ENCODE measurements at regions not wholly inside any gene's neighbourhood (a gene's known extent, or its start where the extent isn't known, plus 50 kb on each side); places are given as distances from the start of the nearest gene placed in this dataset.

- no peaks in the 10 kb centered on the region for H3K27me3 ChIP-seq
- no peak for DNase-seq
- 60 to 72% methylated on average over 1 of the region's 1 CpG for WGBS, 2 donors
- no peaks in the 10 kb centered on the region for H3K36me3 ChIP-seq
- H3K27ac ChIP-seq = no peak overlapping the region
- TF ChIP-seq POLR2A (IDR thresholded peaks at IDR 0.05) (no peak), CTCF (IDR thresholded peaks at IDR 0.05) (no peak)
- intact Hi-C loops (cut with DNase I) = no loop called here
- H3K4me3 ChIP-seq = no peak overlapping the region
- no peaks in the 10 kb centered on the region for H3K9me3 ChIP-seq
- H3K4me1 ChIP-seq = no peaks in the 10 kb centered on the region
These were observed 260.8 kb upstream of the POU2AF2 start for GRCh38 chr11:110984693-110985092.

- Histone ChIP-seq H3K4me3 (no peak overlapping the region), H3K27ac (no peak overlapping the region), H3K9me3 (no peaks in the 10 kb centered on the region), H3K4me1 (no peaks in the 10 kb centered on the region), H3K36me3 (no peaks in the 10 kb centered on the region), H3K27me3 (no peaks in the 10 kb centered on the region)
- DNase-seq = no peak
- 62 to 76% methylated on average over 2 of the region's 2 CpGs for WGBS, 2 donors
- TF ChIP-seq CTCF (IDR thresholded peaks at IDR 0.05) (no peak), POLR2A (IDR thresholded peaks at IDR 0.05) (no peak)
- intact Hi-C loops (cut with DNase I) = no loop called here
These were observed 261.4 kb upstream of the POU2AF2 start for GRCh38 chr11:110984147-110984546.

GRCh38 chr11:110982214-110982613, 263.3 kb upstream of the POU2AF2 start:
- H3K36me3 ChIP-seq = no peaks in the 10 kb centered on the region
- no peak for DNase-seq
- 86 to 89% methylated on average over 2 of the region's 2 CpGs for WGBS, 2 donors
- intact Hi-C loops (cut with DNase I) = no loop called here
- H3K4me3 ChIP-seq = no peak overlapping the region
- no peaks in the 10 kb centered on the region for H3K9me3 ChIP-seq
- H3K27ac ChIP-seq = no peak overlapping the region
- no peak for TF ChIP-seq POLR2A (IDR thresholded peaks at IDR 0.05)
- TF ChIP-seq CTCF (IDR thresholded peaks at IDR 0.05) = no peak
- no peaks in the 10 kb centered on the region for H3K27me3 ChIP-seq
- H3K4me1 ChIP-seq = no peaks in the 10 kb centered on the region

DNA sequence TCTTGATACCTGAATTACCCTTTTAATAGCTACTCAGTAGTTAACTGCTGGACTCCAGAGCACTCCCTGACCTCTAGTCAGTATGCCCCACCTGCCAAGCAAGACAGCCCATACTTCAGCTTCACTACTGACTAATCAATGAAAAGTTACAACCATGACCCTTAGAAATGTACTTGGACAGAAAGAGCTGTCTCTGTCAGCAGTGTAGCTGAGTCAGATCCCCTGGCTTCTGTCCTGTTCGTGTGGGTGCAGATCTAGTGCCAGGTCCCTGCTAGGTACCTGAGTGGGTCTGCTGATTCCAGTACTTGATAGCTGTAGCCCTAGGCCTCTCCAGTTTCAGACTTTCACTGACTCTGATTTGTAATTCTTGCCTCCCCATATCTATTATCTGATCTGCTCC, 265.8 kb upstream of the POU2AF2 start:
- intact Hi-C loops (cut with DNase I) = no loop called here
- Histone ChIP-seq H3K9me3 (no peaks in the 10 kb centered on the region), H3K4me3 (no peak overlapping the region), H3K4me1 (no peaks in the 10 kb centered on the region), H3K27me3 (no peaks in the 10 kb centered on the region), H3K36me3 (no peaks in the 10 kb centered on the region), H3K27ac (no peak overlapping the region)
- no peak for DNase-seq
- TF ChIP-seq POLR2A (IDR thresholded peaks at IDR 0.05) (no peak), CTCF (IDR thresholded peaks at IDR 0.05) (no peak)
- WGBS, 2 donors = 33 to 67% methylated on average over 1 of the region's 1 CpG

DNA sequence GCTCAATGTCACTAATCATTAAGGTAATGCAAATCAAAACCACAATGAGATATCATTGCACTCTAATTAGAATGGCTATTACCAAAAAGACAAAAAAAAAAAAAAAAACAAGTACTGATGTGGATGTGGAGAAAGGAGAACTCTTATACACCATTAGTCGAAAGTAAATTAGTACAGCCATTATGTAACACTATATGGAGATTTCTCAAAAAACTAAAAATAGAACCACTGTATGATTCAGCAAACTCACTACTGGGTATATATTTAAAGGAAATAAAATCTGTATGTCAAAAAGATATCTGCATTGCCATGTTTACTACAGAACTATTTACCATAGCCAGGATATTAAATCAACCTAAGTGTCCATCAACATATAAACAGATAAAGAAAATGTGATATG, 265.4 kb upstream of the ARHGAP20 start:
- H3K36me3 ChIP-seq = no peaks in the 10 kb centered on the region
- no peaks in the 10 kb centered on the region for H3K27me3 ChIP-seq
- 86 to 90% methylated on average over 1 of the region's 1 CpG for WGBS, 2 donors
- H3K27ac ChIP-seq = no peak overlapping the region
- intact Hi-C loops (cut with DNase I) = no loop called here
- H3K9me3 ChIP-seq = no peaks in the 10 kb centered on the region
- no peak overlapping the region for H3K4me3 ChIP-seq
- DNase-seq = no peak
- TF ChIP-seq CTCF (IDR thresholded peaks at IDR 0.05) (no peak), POLR2A (IDR thresholded peaks at IDR 0.05) (no peak)
- no peaks in the 10 kb centered on the region for H3K4me1 ChIP-seq
